Spleen (tissue), 11 donors: ENCODE measurements at regions not wholly inside any gene's neighbourhood (a gene's known extent, or its start where the extent isn't known, plus 50 kb on each side); places are given as distances from the start of the nearest gene placed in this dataset.

Experiments used
- DNase-seq: peaks from one replicate; pipeline ENCODE4 v3.0.0-alpha.2; 2020
- H3K27ac ChIP-seq, 8 donors: fragments of 200-600 bp; sonication (generic) in 7 of 8; 1 replicate in 4 of 8; 2 replicates in 4 of 8; pipeline versions ENCODE4 v1.5.0 to v1.8.0; 2016 to 2021; ENCODE audit warnings: inconsistent platforms in 4 of 8, mild to moderate bottlenecking in 4 of 8, moderate library complexity in 1 of 8
- H3K27me3 ChIP-seq, 7 donors: fragments of 200-600 bp; sonication (generic) in 6 of 7; replicated peaks in 1 of 7; 1 replicate in 4 of 7; 2 replicates in 3 of 7; pipeline versions ENCODE4 v1.5.0 to v1.8.0; 2016 to 2021; ENCODE audit warnings: inconsistent platforms in 3 of 7, mild to moderate bottlenecking in 1 of 7
- H3K36me3 ChIP-seq, 6 donors: fragments of 200-600 bp; sonication (generic) in 5 of 6; 1 replicate in 4 of 6; 2 replicates in 2 of 6; pipeline versions ENCODE4 v1.5.0 to v1.8.0; 2016 to 2021; ENCODE audit warnings: inconsistent platforms in 2 of 6
- H3K4me1 ChIP-seq, 6 donors: fragments of 200-600 bp; sonication (generic) in 5 of 6; 1 replicate in 3 of 6; 2 replicates in 3 of 6; pipeline versions ENCODE4 v1.5.0 to v1.8.0; 2016 to 2021; ENCODE audit warnings: inconsistent platforms in 3 of 6
- H3K4me3 ChIP-seq, 8 donors: fragments of 200-600 bp; sonication (generic) in 7 of 8; 1 replicate in 4 of 8; 2 replicates in 4 of 8; pipeline versions ENCODE4 v1.5.0 to v1.8.0; 2016 to 2021; ENCODE audit warnings: inconsistent platforms in 4 of 8, mild to moderate bottlenecking in 4 of 8, moderate library complexity in 2 of 8
- H3K9me3 ChIP-seq, 8 donors: fragments of 200-600 bp; sonication (generic) in 7 of 8; 1 replicate in 4 of 8; 2 replicates in 4 of 8; pipeline versions ENCODE4 v1.5.0 to v1.8.0; 2016 to 2021; ENCODE audit warnings: inconsistent platforms in 4 of 8
- POLR2A ChIP-seq, 3 donors: fragments of 450-650 bp; IDR thresholded peaks; one replicate each; pipeline ENCODE4 v1.5.1; 2017; ENCODE audit warnings: antibody characterized with exemption in 3 of 3, mild to moderate bottlenecking in 1 of 3
- POLR2AphosphoS5 ChIP-seq, 3 donors: sonication (generic); formaldehyde crosslinking; IDR thresholded peaks; one replicate each; pipeline ENCODE4 v1.5.1; 2017; ENCODE audit warnings: antibody characterized with exemption in 3 of 3
- WGBS, 5 donors: extraction: QIAGEN DNeasy Blood & Tissue Kit in 3 of 5; methylation state at CpG; one replicate each; pipeline versions ENCODE4 v1.1.5 to v1.1.7; 2013 to 2018; 5-methylcytosine and 5-hydroxymethylcytosine counted together
- intact Hi-C: fragments of 100-400 bp; cut with DNase I; formaldehyde crosslinking; loops from one replicate; pipeline ENCODE4 v1.15.0; 2023; ENCODE audit warnings: low total_unique reads
- TF ChIP-seq, protein P1 (sequence below), 11 experiments: fragments of 200-600 bp in 7 of 11; fragments of 450-650 bp in 4 of 11; sonication (generic) in 4 of 11; IDR thresholded peaks in 8 of 11; conservative IDR thresholded peaks in 3 of 11; 1 replicate in 7 of 11; 2 replicates in 4 of 11; pipeline versions ENCODE4 v1.4.0 to v1.8.0; 2016 to 2021; ENCODE audit warnings: antibody characterized with exemption in 11 of 11, inconsistent platforms in 4 of 11, mild to moderate bottlenecking in 1 of 11
- donor health status: healthy with polysubstance abuse.
- donor health status: DM: no; HTN: no; CAD: no; lungs with moderate emphysema.
- donor health status: DM: no; HTN: no; CAD: no.
- donor health status: Bipolar disorder and iron deficiency.
- donor health status: healthy.
- donor health status: DM: no; HTN: no; CAD: no.
- donor health status: DM: yes; HTN: yes; CAD: no.

DNA sequence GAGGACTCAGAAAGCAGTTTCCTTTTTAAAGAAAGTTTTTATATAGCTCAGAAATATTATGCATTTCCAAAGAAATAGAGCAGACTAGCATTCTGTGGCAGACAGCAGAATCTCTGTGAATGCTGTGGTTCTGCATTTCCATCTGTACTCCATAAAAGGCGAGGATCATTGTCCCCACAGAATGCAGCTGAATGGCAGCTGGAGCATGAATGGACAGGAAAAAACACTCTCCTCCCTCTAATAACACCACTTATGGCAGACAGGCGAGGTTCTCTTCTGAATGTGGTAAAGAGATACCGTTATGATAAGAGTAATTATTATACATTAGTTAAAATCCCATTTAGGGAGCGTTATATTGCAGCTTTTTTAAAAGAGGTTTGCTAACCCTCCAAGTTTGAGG lies 81.4 kb upstream of the WLS start:
- intact Hi-C loops: no loop called here
- H3K27ac ChIP-seq: peak overlapping the region in 4 of 8 donors; percentile 2 to 43 (median 13)
- DNase-seq: no peak

DNA sequence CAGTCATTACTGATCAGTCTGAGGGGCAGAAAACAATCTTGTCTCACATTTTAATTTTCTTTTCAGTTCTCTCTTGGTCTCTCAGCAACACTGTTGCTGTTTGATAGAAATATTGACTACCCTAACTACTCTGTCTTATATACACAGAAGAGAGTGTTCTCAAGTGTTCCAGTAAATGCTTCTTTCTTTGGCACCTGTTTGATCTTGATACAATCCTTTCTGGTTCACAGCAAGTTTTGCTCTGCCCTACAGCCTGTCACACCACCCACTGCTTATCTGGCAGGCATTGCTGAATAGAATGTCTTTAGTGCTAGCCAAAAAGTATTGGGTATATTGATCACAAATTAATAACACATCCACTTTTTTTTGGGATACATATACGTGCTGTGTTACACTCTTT lies 75.7 kb upstream of the WLS start:
- no peaks in the 10 kb centered on the region for H3K4me1 ChIP-seq
- no peak overlapping the region for H3K27ac ChIP-seq
- no peak overlapping the region for H3K4me3 ChIP-seq
- H3K9me3 ChIP-seq: no peaks in the 10 kb centered on the region
- H3K27me3 ChIP-seq: no peaks in the 10 kb centered on the region
- intact Hi-C loops: no loop called here
- DNase-seq: no peak
- WGBS, 5 donors: 83 to 100% (median 86%) methylated on average over 1 of the region's 1 CpG
- no peaks in the 10 kb centered on the region for H3K36me3 ChIP-seq
- TF ChIP-seq, protein P1, sequence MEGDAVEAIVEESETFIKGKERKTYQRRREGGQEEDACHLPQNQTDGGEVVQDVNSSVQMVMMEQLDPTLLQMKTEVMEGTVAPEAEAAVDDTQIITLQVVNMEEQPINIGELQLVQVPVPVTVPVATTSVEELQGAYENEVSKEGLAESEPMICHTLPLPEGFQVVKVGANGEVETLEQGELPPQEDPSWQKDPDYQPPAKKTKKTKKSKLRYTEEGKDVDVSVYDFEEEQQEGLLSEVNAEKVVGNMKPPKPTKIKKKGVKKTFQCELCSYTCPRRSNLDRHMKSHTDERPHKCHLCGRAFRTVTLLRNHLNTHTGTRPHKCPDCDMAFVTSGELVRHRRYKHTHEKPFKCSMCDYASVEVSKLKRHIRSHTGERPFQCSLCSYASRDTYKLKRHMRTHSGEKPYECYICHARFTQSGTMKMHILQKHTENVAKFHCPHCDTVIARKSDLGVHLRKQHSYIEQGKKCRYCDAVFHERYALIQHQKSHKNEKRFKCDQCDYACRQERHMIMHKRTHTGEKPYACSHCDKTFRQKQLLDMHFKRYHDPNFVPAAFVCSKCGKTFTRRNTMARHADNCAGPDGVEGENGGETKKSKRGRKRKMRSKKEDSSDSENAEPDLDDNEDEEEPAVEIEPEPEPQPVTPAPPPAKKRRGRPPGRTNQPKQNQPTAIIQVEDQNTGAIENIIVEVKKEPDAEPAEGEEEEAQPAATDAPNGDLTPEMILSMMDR (IDR thresholded peaks at IDR 0.05 in 8 of 11, conservative IDR thresholded peaks at IDR 0.05 in 3 of 11): no peak
- TF ChIP-seq POLR2AphosphoS5 (IDR thresholded peaks at IDR 0.05) (no peak), POLR2A (IDR thresholded peaks at IDR 0.05) (no peak)

More for the DNA sequence above, 81.4 kb upstream of the WLS start:
- no peak for TF ChIP-seq POLR2A (IDR thresholded peaks at IDR 0.05)
- no peak for TF ChIP-seq POLR2AphosphoS5 (IDR thresholded peaks at IDR 0.05)
- TF ChIP-seq, protein P1 (IDR thresholded peaks at IDR 0.05 in 8 of 11, conservative IDR thresholded peaks at IDR 0.05 in 3 of 11): no peak
- 39 to 62% (median 59%) methylated on average over 4 of the region's 4 CpGs for whole genome bisulfite sequencing, 5 donors
- peaks cover 0 to 14% (median 4%) of the 10 kb centered on the region in 6 donors for H3K4me1 ChIP-seq
- no peaks in the 10 kb centered on the region for H3K36me3 ChIP-seq
- H3K27me3 ChIP-seq: no peaks in the 10 kb centered on the region
- no peak overlapping the region for H3K4me3 ChIP-seq
- H3K9me3 ChIP-seq: no peaks in the 10 kb centered on the region

DNA sequence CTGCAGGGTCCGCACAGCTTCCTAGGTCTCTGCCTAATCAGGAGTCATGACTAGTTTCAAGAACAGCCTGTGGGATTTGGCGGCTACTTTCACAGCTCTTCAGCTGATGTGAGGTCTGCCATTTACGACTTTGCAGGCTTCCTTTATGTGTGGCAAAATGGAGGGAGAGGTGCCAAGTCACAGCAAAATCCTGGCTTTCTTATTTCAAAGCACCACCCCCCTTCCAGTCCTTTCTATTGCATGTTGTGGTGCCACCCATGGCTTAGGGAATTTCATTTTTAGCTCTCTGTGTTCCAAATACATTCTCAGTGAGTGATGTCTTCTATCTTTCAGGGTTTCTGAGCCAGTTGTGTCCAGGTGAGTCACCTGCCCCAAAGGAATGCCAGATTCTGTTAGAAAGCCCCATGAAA lies 75.1 kb upstream of the WLS start:
- Histone ChIP-seq H3K4me1 (no peaks in the 10 kb centered on the region), H3K27me3 (no peaks in the 10 kb centered on the region), H3K27ac (no peak overlapping the region), H3K36me3 (no peaks in the 10 kb centered on the region), H3K4me3 (no peak overlapping the region), H3K9me3 (no peaks in the 10 kb centered on the region)
- no peak for DNase-seq
- no peak for TF ChIP-seq POLR2AphosphoS5 (IDR thresholded peaks at IDR 0.05)
- TF ChIP-seq, protein P1 (IDR thresholded peaks at IDR 0.05 in 8 of 11, conservative IDR thresholded peaks at IDR 0.05 in 3 of 11): no peak
- no peak for TF ChIP-seq POLR2A (IDR thresholded peaks at IDR 0.05)
- intact Hi-C loops: no loop called here
- 76 to 90% (median 79%) methylated on average over 3 of the region's 3 CpGs for WGBS, 5 donors

DNA sequence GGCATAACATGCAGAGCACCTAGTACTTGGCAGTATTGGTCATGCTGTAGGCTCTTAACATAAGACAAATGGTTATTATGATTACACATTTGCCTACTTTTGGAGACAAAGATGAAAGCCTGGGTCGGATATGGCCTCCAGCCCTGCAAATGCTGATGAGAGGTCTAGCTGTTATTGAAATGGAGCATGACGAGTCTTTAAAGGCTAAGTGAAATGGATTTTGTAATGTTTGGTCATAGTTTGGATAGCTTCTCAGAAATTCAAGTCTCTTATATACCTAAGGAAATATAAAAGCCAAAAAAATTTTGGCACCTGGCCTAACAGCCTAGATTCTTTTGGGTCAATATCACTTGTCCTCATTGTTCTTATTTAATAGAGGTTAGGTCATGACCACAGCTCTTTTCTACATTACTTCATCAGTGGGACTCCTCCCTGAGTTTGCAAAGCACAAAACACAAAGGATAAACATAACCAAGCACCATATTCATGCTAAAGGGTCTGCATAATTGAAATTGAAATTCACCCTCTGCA lies 69.2 kb upstream of the WLS start:
- no peak for DNase-seq
- TF ChIP-seq POLR2A (IDR thresholded peaks at IDR 0.05) (no peak), POLR2AphosphoS5 (IDR thresholded peaks at IDR 0.05) (no peak)
- TF ChIP-seq, protein P1 (IDR thresholded peaks at IDR 0.05 in 8 of 11, conservative IDR thresholded peaks at IDR 0.05 in 3 of 11): no peak
- WGBS, 5 donors: 69 to 83% (median 79%) methylated on average over 2 of the region's 2 CpGs
- Histone ChIP-seq H3K9me3 (no peaks in the 10 kb centered on the region), H3K4me1 (no peaks in the 10 kb centered on the region), H3K36me3 (no peaks in the 10 kb centered on the region), H3K27me3 (no peaks in the 10 kb centered on the region), H3K4me3 (no peak overlapping the region), H3K27ac (no peak overlapping the region)
- intact Hi-C loops: no loop called here
